Large intestine (tissue), 3 donors: ENCODE measurements at regions not wholly inside any gene's neighbourhood (a gene's known extent, or its start where the extent isn't known, plus 50 kb on each side); places are given as distances from the start of the nearest gene placed in this dataset.

Source experiments
- DNase-seq, 2 donors: peaks; one replicate each; pipeline versions ENCODE4 v3.0.0 to v3.0.0-alpha.2; 2013
- H3K27ac ChIP-seq: one replicate; pipeline ENCODE4 v1.5.1; 2013; ENCODE audit warnings: low read length
- H3K27me3 ChIP-seq: 2 replicates; pipeline ENCODE4 v1.6.1; 2013; ENCODE audit warnings: low read length; ENCODE audit not compliant: control insufficient read depth, insufficient read depth
- H3K36me3 ChIP-seq: 2 replicates; pipeline ENCODE4 v1.6.1; 2013; ENCODE audit warnings: low read length; ENCODE audit not compliant: control insufficient read depth, insufficient read depth
- H3K4me1 ChIP-seq: one replicate; pipeline ENCODE4 v1.6.1; 2013; ENCODE audit warnings: low read length; ENCODE audit not compliant: control insufficient read depth, insufficient read depth
- H3K4me3 ChIP-seq: one replicate; pipeline ENCODE4 v1.5.1; 2013; ENCODE audit warnings: low read length
- H3K9me3 ChIP-seq: one replicate; pipeline ENCODE4 v1.6.1; 2013; ENCODE audit warnings: mild to moderate bottlenecking, low read depth, low read length, moderate library complexity; ENCODE audit not compliant: control insufficient read depth
- WGBS: methylation state at CpG from one replicate; pipeline ENCODE4 v1.1.5; 2013; ENCODE audit warnings: low lambda C conversion rate; ENCODE audit not compliant: insufficient coverage; 5-methylcytosine and 5-hydroxymethylcytosine counted together

GRCh38 chr1:208907790-208908189 is 663.6 kb upstream of the PLXNA2 start:
- H3K27ac ChIP-seq: no peak overlapping the region
- 100% methylated on average over 1 of the region's 4 CpGs for WGBS
- no peak overlapping the region for H3K4me3 ChIP-seq
- H3K9me3 ChIP-seq: no peaks in the 10 kb centered on the region
- H3K4me1 ChIP-seq: no peaks in the 10 kb centered on the region
- no peak for DNase-seq
- H3K36me3 ChIP-seq: no peaks in the 10 kb centered on the region
- H3K27me3 ChIP-seq: no peaks in the 10 kb centered on the region

GRCh38 chr1:208909011-208909984 is 665.1 kb upstream of the PLXNA2 start:
- Histone ChIP-seq H3K27ac (no peak overlapping the region), H3K4me3 (no peak overlapping the region), H3K4me1 (no peaks in the 10 kb centered on the region), H3K27me3 (no peaks in the 10 kb centered on the region), H3K9me3 (no peaks in the 10 kb centered on the region), H3K36me3 (no peaks in the 10 kb centered on the region)
- no peak for DNase-seq
- WGBS: 36% methylated on average over 2 of the region's 8 CpGs

GRCh38 chr1:208910161-208910560 is 666.0 kb upstream of the PLXNA2 start:
- no peak for DNase-seq
- Histone ChIP-seq H3K9me3 (no peaks in the 10 kb centered on the region), H3K27ac (no peak overlapping the region), H3K4me1 (no peaks in the 10 kb centered on the region), H3K36me3 (no peaks in the 10 kb centered on the region), H3K27me3 (no peaks in the 10 kb centered on the region), H3K4me3 (no peak overlapping the region)

GRCh38 chr1:208917281-208917680 is 666.2 kb upstream of the CAMK1G start:
- H3K27ac ChIP-seq: no peak overlapping the region
- no CpG with 5 or more reads among the region's 5 CpGs for WGBS
- no peak overlapping the region for H3K4me3 ChIP-seq
- DNase-seq: no peak
- no peaks in the 10 kb centered on the region for H3K36me3 ChIP-seq
- no peaks in the 10 kb centered on the region for H3K4me1 ChIP-seq
- H3K27me3 ChIP-seq: no peaks in the 10 kb centered on the region
- no peaks in the 10 kb centered on the region for H3K9me3 ChIP-seq

GRCh38 chr1:208917723-208918122 is 665.8 kb upstream of the CAMK1G start:
- no peaks in the 10 kb centered on the region for H3K27me3 ChIP-seq
- H3K4me1 ChIP-seq: no peaks in the 10 kb centered on the region
- H3K4me3 ChIP-seq: no peak overlapping the region
- 42% methylated on average over 2 of the region's 3 CpGs for WGBS
- DNase-seq: no peak
- no peaks in the 10 kb centered on the region for H3K36me3 ChIP-seq
- no peaks in the 10 kb centered on the region for H3K9me3 ChIP-seq
- H3K27ac ChIP-seq: no peak overlapping the region

- DNase-seq: no peak
- H3K36me3 ChIP-seq: no peaks in the 10 kb centered on the region
- no peaks in the 10 kb centered on the region for H3K9me3 ChIP-seq
- no peak overlapping the region for H3K4me3 ChIP-seq
- no peaks in the 10 kb centered on the region for H3K4me1 ChIP-seq
- no peaks in the 10 kb centered on the region for H3K27me3 ChIP-seq
- no peak overlapping the region for H3K27ac ChIP-seq
Observed at GRCh38 chr1:208918160-208918559, 665.4 kb upstream of the CAMK1G start.

- WGBS: 90% methylated on average over 2 of the region's 2 CpGs
- no peak overlapping the region for H3K4me3 ChIP-seq
- H3K9me3 ChIP-seq: no peaks in the 10 kb centered on the region
- no peaks in the 10 kb centered on the region for H3K36me3 ChIP-seq
- no peaks in the 10 kb centered on the region for H3K4me1 ChIP-seq
- H3K27ac ChIP-seq: no peak overlapping the region
- no peak for DNase-seq
- no peaks in the 10 kb centered on the region for H3K27me3 ChIP-seq
Observed at GRCh38 chr1:208919371-208919770, 664.1 kb upstream of the CAMK1G start.

GRCh38 chr1:208921259-208921658 is 662.3 kb upstream of the CAMK1G start:
- no peaks in the 10 kb centered on the region for H3K9me3 ChIP-seq
- no peak for DNase-seq
- H3K27ac ChIP-seq: no peak overlapping the region
- H3K27me3 ChIP-seq: no peaks in the 10 kb centered on the region
- H3K4me1 ChIP-seq: no peaks in the 10 kb centered on the region
- no peaks in the 10 kb centered on the region for H3K36me3 ChIP-seq
- no CpG with 5 or more reads among the region's 1 CpG for WGBS
- no peak overlapping the region for H3K4me3 ChIP-seq

- H3K4me1 ChIP-seq: no peaks in the 10 kb centered on the region
- H3K27me3 ChIP-seq: no peaks in the 10 kb centered on the region
- H3K4me3 ChIP-seq: no peak overlapping the region
- H3K36me3 ChIP-seq: no peaks in the 10 kb centered on the region
- WGBS: no CpG with 5 or more reads among the region's 2 CpGs
- no peaks in the 10 kb centered on the region for H3K9me3 ChIP-seq
- H3K27ac ChIP-seq: no peak overlapping the region
- DNase-seq: no peak
Observed at GRCh38 chr1:208923456-208923855, 660.1 kb upstream of the CAMK1G start.

- no peaks in the 10 kb centered on the region for H3K36me3 ChIP-seq
- H3K4me1 ChIP-seq: no peaks in the 10 kb centered on the region
- H3K4me3 ChIP-seq: no peak overlapping the region
- no peaks in the 10 kb centered on the region for H3K9me3 ChIP-seq
- DNase-seq: no peak
- no peak overlapping the region for H3K27ac ChIP-seq
- WGBS: 63% methylated on average over 6 of the region's 6 CpGs
- no peaks in the 10 kb centered on the region for H3K27me3 ChIP-seq
Observed at GRCh38 chr1:208923946-208924720, 659.4 kb upstream of the CAMK1G start.
